HEK293 (cell line): ENCODE measurements at regions not wholly inside any gene's neighbourhood (a gene's known extent, or its start where the extent isn't known, plus 50 kb on each side); places are given as distances from the start of the nearest gene placed in this dataset.
A peak's percentile ranks its signal among the peaks of the same experiment; 100 is the strongest.

Source experiments
- GFI1B ChIP-seq: fragments of 450-650 bp; formaldehyde crosslinking; IDR thresholded peaks from 2 replicates; pipeline ENCODE4 v1.5.1; 2016; ENCODE audit warnings: missing biosample characterization, missing genetic modification characterization
- GLIS2 ChIP-seq: fragments of 450-650 bp; formaldehyde crosslinking; IDR thresholded peaks from 2 replicates; pipeline ENCODE4 v1.5.1; 2016; ENCODE audit warnings: missing biosample characterization, missing genetic modification characterization
- HOXD13 ChIP-seq: sonication (generic); formaldehyde crosslinking; IDR thresholded peaks from 2 replicates; pipeline ENCODE4 v1.8.0; 2022; ENCODE audit warnings: missing genetic modification reagents, borderline replicate concordance
- OVOL3 ChIP-seq: fragments of 450-650 bp; formaldehyde crosslinking; IDR thresholded peaks from 2 replicates; pipeline ENCODE4 v1.5.1; 2016; ENCODE audit warnings: missing biosample characterization, missing genetic modification characterization
- PRDM10 ChIP-seq: fragments of 450-650 bp; formaldehyde crosslinking; IDR thresholded peaks from 2 replicates; pipeline ENCODE4 v1.5.1; 2016; ENCODE audit warnings: missing biosample characterization, missing genetic modification characterization
- SCRT2 ChIP-seq: fragments of 450-650 bp; formaldehyde crosslinking; IDR thresholded peaks from 2 replicates; pipeline ENCODE4 v1.5.1; 2016; ENCODE audit warnings: missing biosample characterization, missing genetic modification characterization
- SP2 ChIP-seq: fragments of 450-650 bp; formaldehyde crosslinking; IDR thresholded peaks from 2 replicates; pipeline ENCODE4 v1.5.1; 2016; ENCODE audit warnings: missing biosample characterization, missing genetic modification characterization
- ZBTB7A ChIP-seq: fragments of 450-650 bp; formaldehyde crosslinking; IDR thresholded peaks from 2 replicates; pipeline ENCODE4 v1.5.1; 2016; ENCODE audit warnings: low read depth, missing biosample characterization, missing genetic modification characterization
- ZFP37 ChIP-seq: fragments of 450-650 bp; formaldehyde crosslinking; IDR thresholded peaks from 2 replicates; pipeline ENCODE4 v1.5.1; 2016; ENCODE audit warnings: missing biosample characterization, missing genetic modification characterization
- ZNF10 ChIP-seq: fragments of 450-650 bp; formaldehyde crosslinking; IDR thresholded peaks from 2 replicates; pipeline ENCODE4 v1.5.1; 2017; ENCODE audit warnings: missing biosample characterization, missing genetic modification characterization
- ZNF112 ChIP-seq: fragments of 450-650 bp; formaldehyde crosslinking; IDR thresholded peaks from 2 replicates; pipeline ENCODE4 v1.5.0; 2017; ENCODE audit warnings: missing biosample characterization, missing genetic modification characterization
- ZNF18 ChIP-seq: fragments of 450-650 bp; formaldehyde crosslinking; IDR thresholded peaks from 2 replicates; pipeline ENCODE4 v1.5.1; 2016; ENCODE audit warnings: missing biosample characterization, missing genetic modification characterization
- ZNF2 ChIP-seq: fragments of 450-650 bp; formaldehyde crosslinking; IDR thresholded peaks from 2 replicates; pipeline ENCODE4 v1.5.1; 2016; ENCODE audit warnings: missing biosample characterization, missing genetic modification characterization
- ZNF223 ChIP-seq: fragments of 450-650 bp; formaldehyde crosslinking; IDR thresholded peaks from 2 replicates; pipeline ENCODE4 v1.5.1; 2016; ENCODE audit warnings: missing biosample characterization, missing genetic modification characterization
- ZNF302 ChIP-seq: fragments of 450-650 bp; formaldehyde crosslinking; IDR thresholded peaks from 2 replicates; pipeline ENCODE4 v1.5.1; 2016; ENCODE audit warnings: missing biosample characterization, missing genetic modification characterization, low read depth
- ZNF335 ChIP-seq: fragments of 450-650 bp; formaldehyde crosslinking; conservative IDR thresholded peaks from 2 replicates; pipeline ENCODE4 v1.5.1; 2016; ENCODE audit warnings: missing biosample characterization, missing genetic modification characterization
- ZNF394 ChIP-seq: fragments of 450-650 bp; formaldehyde crosslinking; IDR thresholded peaks from 2 replicates; pipeline ENCODE4 v1.5.1; 2016; ENCODE audit warnings: missing biosample characterization, missing genetic modification characterization, mild to moderate bottlenecking, moderate library complexity, borderline replicate concordance
- ZNF423 ChIP-seq: fragments of 450-650 bp; formaldehyde crosslinking; IDR thresholded peaks from 2 replicates; pipeline ENCODE4 v1.5.1; 2016; ENCODE audit warnings: missing biosample characterization, missing genetic modification characterization
- ZNF529 ChIP-seq: fragments of 450-650 bp; formaldehyde crosslinking; IDR thresholded peaks from 2 replicates; pipeline ENCODE4 v1.5.1; 2017; ENCODE audit warnings: missing genetic modification characterization, missing biosample characterization; ENCODE audit not compliant: insufficient replicate concordance
- ZNF561 ChIP-seq: fragments of 450-650 bp; IDR thresholded peaks from 2 replicates; pipeline ENCODE4 v1.5.1; 2018; ENCODE audit warnings: missing biosample characterization, missing genetic modification characterization, borderline replicate concordance
- ZNF610 ChIP-seq: fragments of 450-650 bp; formaldehyde crosslinking; IDR thresholded peaks from 2 replicates; pipeline ENCODE4 v1.5.1; 2016; ENCODE audit warnings: missing biosample characterization, missing genetic modification characterization, borderline replicate concordance
- ZNF692 ChIP-seq: fragments of 450-650 bp; formaldehyde crosslinking; IDR thresholded peaks from 2 replicates; pipeline ENCODE4 v1.5.1; 2016; ENCODE audit warnings: missing biosample characterization, missing genetic modification characterization
- ZNF707 ChIP-seq: fragments of 450-650 bp; formaldehyde crosslinking; IDR thresholded peaks from 2 replicates; pipeline ENCODE4 v1.5.1; 2016; ENCODE audit warnings: missing biosample characterization, missing genetic modification characterization
- ZNF747 ChIP-seq: fragments of 450-650 bp; formaldehyde crosslinking; IDR thresholded peaks from 2 replicates; pipeline ENCODE4 v1.5.1; 2016; ENCODE audit warnings: missing biosample characterization, missing genetic modification characterization
- ZNF837 ChIP-seq: fragments of 450-650 bp; formaldehyde crosslinking; IDR thresholded peaks from 2 replicates; pipeline ENCODE4 v1.5.1; 2016; ENCODE audit warnings: missing biosample characterization, missing genetic modification characterization
- TF ChIP-seq, protein P1 (sequence below): fragments of 450-650 bp; formaldehyde crosslinking; IDR thresholded peaks from 2 replicates; pipeline ENCODE4 v1.5.1; 2017; ENCODE audit warnings: missing biosample characterization, missing genetic modification characterization
- TF ChIP-seq, protein P2 (sequence below): fragments of 450-650 bp; formaldehyde crosslinking; IDR thresholded peaks from 2 replicates; pipeline ENCODE4 v1.5.1; 2016; ENCODE audit warnings: missing biosample characterization, missing genetic modification characterization
- TF ChIP-seq, protein P3 (sequence below): fragments of 450-650 bp; formaldehyde crosslinking; IDR thresholded peaks from 2 replicates; pipeline ENCODE4 v1.5.1; 2016; ENCODE audit warnings: missing biosample characterization, missing genetic modification characterization

GRCh38 chr4:23333556-23333945 lies 556.3 kb downstream of the PPARGC1A start (continued):
- TF ChIP-seq ZNF18 (tag by site-specific recombination) (no peak), ZFP37 (tag by site-specific recombination) (peak; percentile 89), ZNF561 (no peak), ZBTB7A (no peak), ZNF423 (tag by site-specific recombination) (no peak), ZNF112 (no peak), SP2 (tag by site-specific recombination) (no peak), ZNF223 (tag by site-specific recombination) (no peak), ZNF707 (no peak), ZNF302 (tag by site-specific recombination) (no peak), ZNF692 (0 out of 2 replicates have a peak, but pooled peaks have one; percentile 30), ZNF10 (tag by site-specific recombination) (no peak), ZNF335 (tag by site-specific recombination) (no peak), GFI1B (tag by site-specific recombination) (no peak), PRDM10 (no peak), HOXD13 (CRISPR knock-in tag) (no peak), ZNF2 (tag by site-specific recombination) (no peak), GLIS2 (tag by site-specific recombination) (0 out of 2 replicates have a peak, but pooled peaks have one; percentile 28), OVOL3 (tag by site-specific recombination) (no peak), ZNF837 (no peak), SCRT2 (tag by site-specific recombination) (no peak; the same call in 1 of the 2 replicates), ZNF747 (no peak), ZNF610 (tag by site-specific recombination) (no peak), ZNF394 (tag by site-specific recombination) (no peak), ZNF529 (tag by site-specific recombination) (no peak)
- TF ChIP-seq, protein P1, sequence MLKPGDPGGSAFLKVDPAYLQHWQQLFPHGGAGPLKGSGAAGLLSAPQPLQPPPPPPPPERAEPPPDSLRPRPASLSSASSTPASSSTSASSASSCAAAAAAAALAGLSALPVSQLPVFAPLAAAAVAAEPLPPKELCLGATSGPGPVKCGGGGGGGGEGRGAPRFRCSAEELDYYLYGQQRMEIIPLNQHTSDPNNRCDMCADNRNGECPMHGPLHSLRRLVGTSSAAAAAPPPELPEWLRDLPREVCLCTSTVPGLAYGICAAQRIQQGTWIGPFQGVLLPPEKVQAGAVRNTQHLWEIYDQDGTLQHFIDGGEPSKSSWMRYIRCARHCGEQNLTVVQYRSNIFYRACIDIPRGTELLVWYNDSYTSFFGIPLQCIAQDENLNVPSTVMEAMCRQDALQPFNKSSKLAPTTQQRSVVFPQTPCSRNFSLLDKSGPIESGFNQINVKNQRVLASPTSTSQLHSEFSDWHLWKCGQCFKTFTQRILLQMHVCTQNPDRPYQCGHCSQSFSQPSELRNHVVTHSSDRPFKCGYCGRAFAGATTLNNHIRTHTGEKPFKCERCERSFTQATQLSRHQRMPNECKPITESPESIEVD (tag by site-specific recombination), result no peak
- TF ChIP-seq, protein P2, sequence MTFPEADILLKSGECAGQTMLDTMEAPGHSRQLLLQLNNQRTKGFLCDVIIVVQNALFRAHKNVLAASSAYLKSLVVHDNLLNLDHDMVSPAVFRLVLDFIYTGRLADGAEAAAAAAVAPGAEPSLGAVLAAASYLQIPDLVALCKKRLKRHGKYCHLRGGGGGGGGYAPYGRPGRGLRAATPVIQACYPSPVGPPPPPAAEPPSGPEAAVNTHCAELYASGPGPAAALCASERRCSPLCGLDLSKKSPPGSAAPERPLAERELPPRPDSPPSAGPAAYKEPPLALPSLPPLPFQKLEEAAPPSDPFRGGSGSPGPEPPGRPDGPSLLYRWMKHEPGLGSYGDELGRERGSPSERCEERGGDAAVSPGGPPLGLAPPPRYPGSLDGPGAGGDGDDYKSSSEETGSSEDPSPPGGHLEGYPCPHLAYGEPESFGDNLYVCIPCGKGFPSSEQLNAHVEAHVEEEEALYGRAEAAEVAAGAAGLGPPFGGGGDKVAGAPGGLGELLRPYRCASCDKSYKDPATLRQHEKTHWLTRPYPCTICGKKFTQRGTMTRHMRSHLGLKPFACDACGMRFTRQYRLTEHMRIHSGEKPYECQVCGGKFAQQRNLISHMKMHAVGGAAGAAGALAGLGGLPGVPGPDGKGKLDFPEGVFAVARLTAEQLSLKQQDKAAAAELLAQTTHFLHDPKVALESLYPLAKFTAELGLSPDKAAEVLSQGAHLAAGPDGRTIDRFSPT, result peak; percentile 96
- TF ChIP-seq, protein P3, sequence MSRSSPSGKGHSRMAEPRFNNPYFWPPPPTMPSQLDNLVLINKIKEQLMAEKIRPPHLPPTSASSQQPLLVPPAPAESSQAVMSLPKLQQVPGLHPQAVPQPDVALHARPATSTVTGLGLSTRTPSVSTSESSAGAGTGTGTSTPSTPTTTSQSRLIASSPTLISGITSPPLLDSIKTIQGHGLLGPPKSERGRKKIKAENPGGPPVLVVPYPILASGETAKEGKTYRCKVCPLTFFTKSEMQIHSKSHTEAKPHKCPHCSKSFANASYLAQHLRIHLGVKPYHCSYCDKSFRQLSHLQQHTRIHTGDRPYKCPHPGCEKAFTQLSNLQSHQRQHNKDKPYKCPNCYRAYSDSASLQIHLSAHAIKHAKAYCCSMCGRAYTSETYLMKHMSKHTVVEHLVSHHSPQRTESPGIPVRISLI (tag by site-specific recombination), result no peak
